Kidney glomerular epithelial cell (primary cell): ENCODE measurements at regions not wholly inside any gene's neighbourhood (a gene's known extent, or its start where the extent isn't known, plus 50 kb on each side); places are given as distances from the start of the nearest gene placed in this dataset.

Experiments
- DNase-seq: peaks from one replicate; lab custom pipeline; 2025; lab: John Stamatoyannopoulos, UW

DNA sequence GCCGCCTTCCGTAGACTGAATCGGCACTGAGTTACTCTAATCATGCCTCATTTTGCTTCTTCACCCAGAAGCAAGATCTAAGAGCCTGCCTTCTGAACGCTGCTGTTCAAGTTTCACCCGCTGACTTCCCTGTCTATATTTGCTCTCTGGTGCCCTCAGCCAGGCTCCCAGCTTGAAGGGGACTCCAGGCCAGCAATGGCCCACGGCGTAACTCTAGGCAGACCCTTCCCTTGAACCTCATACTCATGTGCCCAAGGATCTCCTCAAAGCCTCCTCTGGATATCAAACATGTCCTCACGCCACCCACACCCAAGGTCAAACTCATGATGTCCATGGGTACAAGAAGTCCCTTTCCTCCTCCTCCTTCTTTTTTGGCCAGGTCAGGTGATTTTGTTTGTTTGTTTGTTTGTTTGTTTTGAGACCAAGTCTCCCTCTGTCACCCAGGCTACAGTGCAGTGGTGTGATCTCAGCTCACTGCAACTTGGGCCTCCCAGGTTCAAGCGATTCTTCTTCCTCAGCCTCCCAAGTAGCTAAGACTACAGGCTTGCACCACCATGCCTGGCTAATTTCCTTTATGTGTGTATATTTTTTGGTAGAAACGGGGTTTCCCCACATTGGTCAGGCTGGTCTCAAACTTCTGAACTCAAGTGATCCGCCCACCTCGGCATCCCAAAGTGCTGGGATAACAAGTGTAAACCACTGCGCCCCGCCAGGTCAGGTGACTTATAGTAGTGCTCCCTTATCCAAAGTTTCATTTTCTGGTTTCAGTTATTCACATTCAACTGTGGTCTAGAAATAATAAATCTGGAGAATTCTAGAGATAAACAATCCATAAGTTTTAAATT is 239.0 kb downstream of the SYK start:
- DNase-seq, result no peak

DNA sequence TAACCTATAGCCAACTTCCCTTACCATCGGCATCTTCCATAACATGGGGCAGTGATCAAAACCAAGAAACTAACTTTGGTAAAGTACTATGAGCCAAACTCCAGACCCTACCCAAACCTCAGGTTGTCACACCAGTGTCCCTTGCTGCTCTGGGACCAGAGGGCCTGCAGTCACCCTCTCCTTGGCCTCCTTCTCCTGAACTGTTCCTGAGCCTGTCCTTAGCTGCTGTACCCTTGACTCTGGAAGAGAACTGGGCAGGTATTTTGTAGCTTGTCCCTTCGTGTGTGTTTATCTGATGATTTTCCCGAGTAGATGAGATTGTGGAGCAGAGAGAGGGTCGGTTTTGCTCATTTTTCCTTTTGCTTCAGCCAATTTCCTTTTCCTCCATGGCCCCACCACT is 240.4 kb downstream of the SYK start:
- no peak for DNase-seq

DNA sequence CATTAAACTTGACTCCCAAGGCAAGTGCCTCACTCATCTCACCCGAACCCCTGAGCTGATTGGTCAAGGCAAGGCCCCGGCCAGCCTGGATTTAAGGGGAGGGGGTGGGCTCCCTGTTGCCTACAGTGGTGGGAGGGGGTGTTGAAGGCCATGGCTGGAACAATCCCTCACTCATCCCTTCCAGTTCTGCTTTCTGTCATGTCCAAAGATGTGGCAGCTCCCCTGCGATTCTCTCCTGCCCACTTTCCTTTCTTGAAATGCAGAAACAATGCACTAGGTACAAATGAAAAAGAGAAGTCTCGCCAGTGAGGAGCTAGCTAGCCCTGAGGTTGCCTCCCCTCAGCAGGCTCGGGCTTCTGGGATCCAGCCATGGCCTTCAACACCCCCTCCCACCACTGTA is 240.9 kb downstream of the SYK start:
- DNase-seq, result no peak

DNA sequence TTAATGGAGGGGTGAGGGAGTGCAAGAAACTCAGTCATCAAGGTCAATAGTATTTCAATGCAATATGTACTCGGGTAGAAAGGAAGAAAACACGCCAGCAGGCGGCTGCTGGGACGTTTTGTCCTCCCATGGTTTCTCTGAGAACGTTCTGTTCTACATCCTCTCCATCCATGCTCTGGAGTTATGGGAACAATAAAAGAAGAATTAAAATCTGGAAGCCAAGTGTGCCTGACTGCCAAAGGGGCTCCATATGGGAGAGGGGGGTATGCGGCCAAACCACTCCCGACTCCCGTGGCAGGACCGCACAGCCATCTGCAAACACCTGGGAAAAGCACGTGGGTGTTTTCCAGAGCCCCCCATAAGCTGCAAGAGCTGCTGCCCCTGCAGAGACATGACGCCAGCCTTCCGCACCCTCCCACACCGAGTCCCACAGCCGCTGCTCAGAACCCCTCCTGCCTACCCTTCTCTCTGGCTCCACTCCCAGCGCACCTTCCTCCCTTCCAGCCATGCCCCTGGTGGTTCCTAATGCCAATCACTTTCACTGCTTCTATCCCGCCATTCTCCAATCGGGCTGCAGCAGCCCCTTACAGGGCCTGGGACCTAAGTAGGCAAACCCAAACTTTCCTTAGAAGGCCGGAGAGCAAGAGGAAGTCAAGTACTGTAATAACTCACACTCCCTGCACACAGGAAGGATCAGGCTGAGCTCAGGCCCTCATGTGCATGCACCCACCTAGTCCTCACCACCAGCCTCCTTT is 241.6 kb downstream of the SYK start:
- no peak for DNase-seq

DNA sequence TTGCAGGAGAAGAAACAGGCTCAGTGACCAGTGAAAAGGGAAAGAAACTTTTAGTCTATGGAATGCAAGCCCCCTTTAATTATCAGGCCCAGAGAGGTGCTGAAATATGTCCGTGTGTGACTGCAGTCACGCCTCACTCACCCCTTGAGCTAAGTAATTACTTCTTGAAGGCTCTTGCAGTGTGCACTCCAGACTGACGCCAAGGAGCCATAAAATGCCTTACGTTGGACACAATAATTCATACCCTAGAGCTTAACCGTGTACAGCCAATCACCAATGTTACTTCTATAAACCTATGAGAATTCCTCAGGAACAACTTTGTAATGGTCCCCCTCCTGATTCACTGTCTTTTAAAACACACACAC is 242.2 kb downstream of the SYK start:
- DNase-seq, result no peak

DNA sequence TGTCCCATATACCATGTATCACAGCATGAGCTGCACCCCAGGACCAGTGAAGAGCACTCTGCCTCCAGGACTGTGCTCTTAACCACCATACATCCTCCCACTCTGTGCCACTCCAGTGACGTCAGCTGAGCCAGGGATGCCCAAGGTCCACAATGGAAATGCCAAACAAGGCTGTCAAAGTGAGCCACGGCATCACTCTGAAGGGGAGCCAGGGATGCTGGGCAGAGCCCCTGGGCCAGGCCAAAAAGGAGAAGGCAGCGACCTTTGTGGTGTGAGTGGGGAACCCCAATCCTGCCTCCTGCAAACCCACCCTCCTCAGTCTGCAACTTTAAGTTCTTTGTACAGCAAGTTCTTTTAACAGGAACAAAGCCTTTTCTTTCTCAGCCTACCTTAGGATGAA is 242.7 kb downstream of the SYK start:
- DNase-seq, result no peak

DNA sequence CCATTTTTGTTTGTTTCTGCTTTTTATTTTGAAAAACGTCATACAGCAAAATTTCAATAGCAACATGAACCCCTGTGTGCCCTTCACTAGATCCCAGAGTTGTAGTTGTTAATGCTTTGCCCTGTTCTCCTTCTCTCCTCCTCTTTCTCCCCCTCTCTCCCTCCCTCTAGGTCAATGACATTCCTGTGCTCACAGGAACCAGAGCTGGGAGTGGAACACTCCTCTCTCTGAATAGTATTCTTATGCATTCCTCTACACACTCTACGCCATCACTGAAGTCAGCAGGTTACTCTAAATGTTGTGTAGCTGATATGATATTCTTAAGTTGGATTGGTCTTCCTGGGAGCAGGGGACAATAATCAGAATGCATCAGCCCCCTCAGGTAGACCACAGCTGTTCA is 243.4 kb downstream of the SYK start:
- peak; percentile 24 for DNase-seq

DNA sequence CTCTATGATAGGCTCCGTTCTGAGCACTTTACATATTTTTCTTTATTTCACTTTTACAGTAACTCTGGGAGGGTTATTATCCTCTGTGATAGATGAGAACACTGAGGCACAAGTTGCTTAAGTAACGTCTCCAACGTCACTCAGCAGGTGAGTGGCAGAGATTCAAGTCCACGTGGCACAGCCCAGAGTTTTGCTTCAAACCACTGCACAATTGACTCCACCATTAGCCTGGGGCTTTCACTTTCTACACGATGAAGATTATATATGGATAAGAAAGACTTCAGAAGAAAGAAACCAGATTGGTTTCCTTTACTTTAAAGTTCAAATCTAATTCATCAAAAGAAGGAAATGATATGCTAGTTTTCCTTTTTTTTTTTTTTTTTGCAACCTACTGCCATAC is 245.9 kb downstream of the SYK start:
- no peak for DNase-seq

DNA sequence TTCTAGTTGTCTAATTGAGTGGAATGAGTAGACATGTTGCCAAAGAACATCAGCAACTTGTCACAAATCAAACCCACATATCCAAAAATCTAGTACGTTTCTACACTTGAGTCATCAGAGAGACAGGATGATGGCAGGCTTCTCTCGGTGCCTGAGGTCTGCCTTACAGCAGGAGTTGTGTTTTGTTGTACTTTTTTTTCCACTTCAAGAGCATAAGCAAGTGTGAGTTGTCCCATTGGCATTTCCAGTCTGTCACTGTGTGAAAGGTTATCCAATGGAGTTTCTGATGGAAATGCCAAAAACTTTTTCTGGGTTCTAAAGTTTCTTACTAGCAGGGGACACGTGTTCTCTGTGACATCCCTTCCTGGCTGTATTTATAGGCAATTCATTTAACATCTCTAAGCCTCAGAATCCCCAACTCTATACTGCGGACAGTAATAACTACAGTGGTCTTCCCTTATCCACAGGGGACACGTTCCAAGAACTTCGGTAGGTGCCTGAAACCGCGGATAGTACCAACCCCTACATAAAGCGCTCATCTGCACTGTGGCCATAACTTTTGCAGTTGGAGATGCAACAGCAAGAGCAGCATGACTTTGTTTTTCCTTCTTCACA is 246.5 kb downstream of the SYK start:
- peak; percentile 57 for DNase-seq

DNA sequence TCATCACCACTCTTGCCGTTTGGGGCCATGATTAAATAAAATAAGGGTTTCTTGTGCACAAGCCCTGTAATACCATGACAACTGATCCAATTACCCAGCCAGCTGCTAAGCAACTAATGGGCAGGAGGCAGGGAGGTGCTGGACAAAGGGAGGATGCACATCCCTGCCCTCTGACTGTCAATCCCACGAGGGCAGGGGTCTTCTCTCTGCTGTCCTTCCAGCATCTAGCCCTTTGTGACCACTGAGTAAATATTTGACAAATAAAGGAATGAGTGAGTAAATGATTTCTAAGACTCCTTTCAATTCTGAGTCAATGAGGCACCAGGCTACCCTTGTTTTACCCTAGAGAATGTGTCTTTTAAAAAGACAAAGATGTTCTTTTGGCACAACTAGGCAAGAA is 247.1 kb downstream of the SYK start:
- peak; percentile 14 for DNase-seq

DNA sequence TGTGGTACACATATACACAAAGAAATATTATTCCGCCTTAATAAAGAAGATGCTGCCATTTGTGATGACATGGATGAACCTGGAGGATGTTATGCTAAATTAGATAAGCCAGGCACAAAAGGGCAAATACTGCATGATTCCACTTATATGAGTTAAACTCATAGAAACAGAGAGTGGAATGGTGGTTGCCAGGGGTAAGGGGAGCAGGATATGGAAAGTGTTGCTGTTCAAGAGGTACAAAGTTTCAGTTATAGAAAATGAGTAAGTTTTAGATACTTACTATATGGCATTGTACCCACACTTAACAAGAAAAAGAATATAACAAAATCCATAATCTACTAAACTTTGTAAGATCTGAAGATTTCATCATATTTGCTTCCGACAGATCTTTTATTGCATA is 252.2 kb downstream of the SYK start:
- DNase-seq, result no peak

DNA sequence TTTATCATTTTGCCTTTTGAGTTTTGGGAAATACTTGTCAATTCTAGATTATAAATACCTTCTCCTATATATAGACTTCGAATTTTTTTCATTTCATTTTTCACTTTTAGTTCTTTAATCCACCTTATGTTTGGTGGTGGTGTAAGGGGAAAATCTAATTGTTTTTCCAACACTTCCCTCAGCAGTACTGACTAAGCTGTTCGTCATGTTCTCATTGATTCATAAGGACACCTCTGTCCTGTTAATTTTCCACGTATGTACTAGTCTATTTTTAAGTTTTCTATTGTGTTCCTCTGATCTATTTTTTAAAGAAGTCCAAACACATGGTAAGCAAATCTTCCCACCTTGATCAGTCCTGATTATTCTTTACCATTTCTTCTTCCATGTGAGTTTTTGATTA is 254.2 kb downstream of the SYK start:
- no peak for DNase-seq

DNA sequence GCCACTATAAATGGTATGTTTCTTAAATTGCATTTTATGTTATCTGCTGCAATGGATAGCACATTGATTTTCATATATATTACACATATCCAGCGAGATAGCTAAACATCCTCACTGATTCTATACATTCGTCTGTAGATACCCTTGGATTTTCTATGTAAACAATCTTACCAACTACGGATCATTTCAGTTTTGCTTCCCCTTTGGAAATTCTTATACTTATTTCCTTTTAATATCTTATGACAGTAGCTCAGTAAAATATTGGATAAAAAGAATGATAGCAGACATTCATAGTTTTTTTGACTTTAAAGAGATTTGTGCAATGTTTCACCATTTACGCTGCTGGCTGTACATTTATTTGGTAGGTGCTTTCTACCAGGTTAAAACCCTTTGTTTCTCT is 254.9 kb downstream of the SYK start:
- no peak for DNase-seq

DNA sequence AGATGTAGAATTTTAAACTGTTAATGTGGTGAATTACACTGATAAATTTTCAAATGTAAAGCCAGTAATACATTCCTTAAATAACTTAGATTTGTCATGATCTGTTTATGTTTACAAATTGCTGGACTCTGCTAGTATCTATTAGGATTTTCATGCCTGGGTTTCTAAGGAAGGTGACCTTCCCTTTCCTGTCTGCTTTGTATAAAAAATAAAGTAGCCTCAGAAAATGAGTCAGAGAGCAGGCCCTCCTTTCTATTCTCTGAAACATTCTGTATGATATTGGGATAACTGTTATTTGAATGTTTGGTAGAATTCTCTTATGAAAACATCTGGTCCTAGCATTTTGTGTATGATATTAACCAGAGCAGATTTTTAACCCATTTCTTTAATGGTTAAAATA is 255.3 kb downstream of the SYK start:
- peak; percentile 44 for DNase-seq

DNA sequence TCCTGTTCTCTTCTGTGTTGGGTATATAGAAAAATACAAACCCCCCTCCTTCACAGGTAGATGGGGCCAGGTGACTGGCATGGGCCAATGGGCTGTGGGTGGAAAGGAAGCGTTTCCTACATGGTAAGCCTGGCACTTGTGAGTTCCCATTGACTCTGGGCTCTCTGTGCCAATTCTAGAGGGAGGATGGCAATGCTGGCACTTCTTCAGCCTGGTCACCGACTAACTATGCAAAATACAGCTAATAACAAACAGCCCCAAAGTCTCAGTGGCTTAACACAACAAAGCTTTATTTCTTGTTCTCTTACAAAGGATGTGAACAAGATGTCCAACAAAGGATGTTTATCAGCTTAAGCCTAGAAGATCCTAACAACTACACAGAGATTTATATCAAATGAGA is 258.1 kb downstream of the SYK start:
- DNase-seq, result no peak

DNA sequence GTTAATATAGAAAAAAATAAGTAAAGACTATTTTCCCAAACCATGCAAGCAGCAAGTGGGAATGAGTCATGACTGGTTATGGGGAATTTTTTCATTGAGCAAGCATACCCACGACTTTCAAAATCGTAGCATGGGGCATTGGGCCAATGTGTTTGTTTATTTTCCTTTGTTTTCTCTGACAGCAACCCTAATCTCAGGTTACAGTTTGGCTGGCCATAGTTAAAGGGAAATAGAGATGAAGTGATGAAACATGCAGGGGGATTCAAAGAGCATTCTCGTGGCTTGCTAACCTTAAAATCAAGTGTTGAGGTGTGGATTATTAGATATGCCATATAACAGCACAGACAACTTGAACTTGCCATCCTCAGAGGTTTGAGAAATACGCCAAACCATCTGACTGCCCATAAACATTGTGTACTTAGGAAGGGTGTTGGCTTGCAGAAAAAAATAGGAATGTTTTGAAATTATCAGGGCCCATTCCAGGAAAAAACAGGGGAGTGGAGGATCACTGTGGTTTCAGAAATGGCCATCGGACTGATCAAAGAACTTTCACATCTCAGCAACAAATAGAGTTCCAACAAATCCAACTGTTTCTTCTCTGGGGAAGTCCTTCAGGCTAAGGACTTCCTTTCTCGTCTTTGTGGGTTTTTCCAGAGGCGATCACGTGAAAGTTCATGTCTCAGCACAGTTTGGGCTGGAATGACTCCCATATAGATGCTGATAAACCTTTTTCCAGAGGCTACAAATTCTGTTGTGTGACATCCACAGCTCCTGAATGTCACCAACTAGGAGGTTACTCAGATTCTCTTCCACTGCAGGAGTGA is 259.1 kb downstream of the SYK start:
- peak; percentile 97 for DNase-seq

DNA sequence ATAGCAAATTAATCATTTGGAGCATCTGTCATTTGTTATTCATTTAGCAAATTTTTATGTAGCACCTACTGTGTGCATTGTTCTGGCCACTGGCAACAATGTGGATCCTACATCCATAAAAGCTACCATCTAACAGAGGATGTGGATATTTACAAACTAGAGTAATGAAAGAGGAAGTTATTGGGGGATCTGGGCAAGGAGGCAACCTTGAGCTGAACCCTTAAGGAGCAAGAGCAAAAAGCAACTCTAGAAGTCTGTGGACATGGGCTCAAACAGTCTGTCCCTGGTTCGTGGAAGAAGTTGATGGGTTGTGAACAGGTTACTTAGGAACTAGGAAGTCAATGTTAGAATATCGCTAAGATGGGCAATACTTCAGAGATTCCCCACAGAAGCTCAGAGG is 259.9 kb downstream of the SYK start:
- no peak for DNase-seq

DNA sequence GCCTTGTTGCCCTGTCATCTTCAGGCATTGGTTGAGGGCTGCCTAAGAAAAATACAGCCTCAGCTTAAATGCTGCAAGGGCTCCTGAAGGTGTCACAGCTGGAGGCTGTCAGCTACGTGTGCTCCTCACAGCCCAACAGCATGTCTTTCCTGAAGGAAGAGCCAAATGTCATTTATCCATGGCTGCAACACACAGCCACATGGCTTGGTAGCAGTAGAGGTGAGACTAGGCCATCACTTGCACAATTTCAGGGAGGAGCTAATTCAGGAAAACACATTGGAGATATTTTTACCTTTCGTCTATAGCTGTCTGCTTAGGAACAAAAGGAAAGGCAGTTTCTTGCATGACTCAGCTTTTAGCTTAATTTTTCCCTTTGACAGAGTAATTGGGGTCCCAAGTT is 260.7 kb downstream of the SYK start:
- DNase-seq, result no peak

DNA sequence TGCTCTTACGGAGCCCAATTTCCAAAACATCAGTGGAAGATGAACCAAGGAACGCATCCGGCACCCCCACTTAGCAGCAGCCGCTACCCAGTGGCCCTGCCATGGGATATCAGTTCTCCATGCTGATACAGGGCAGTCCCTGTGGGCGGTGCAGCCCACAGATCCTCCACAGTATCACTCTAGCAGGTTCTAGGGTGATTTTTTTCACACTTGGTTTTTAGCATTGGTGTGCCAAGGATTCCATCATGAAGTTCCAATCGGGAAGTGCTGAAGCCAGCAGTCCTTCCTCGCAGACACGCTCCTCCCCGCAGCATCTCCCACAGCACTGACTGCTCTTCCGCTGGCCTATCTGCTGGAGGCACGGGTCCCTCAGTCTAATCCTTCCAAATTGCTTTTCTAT is 261.9 kb downstream of the SYK start:
- no peak for DNase-seq

DNA sequence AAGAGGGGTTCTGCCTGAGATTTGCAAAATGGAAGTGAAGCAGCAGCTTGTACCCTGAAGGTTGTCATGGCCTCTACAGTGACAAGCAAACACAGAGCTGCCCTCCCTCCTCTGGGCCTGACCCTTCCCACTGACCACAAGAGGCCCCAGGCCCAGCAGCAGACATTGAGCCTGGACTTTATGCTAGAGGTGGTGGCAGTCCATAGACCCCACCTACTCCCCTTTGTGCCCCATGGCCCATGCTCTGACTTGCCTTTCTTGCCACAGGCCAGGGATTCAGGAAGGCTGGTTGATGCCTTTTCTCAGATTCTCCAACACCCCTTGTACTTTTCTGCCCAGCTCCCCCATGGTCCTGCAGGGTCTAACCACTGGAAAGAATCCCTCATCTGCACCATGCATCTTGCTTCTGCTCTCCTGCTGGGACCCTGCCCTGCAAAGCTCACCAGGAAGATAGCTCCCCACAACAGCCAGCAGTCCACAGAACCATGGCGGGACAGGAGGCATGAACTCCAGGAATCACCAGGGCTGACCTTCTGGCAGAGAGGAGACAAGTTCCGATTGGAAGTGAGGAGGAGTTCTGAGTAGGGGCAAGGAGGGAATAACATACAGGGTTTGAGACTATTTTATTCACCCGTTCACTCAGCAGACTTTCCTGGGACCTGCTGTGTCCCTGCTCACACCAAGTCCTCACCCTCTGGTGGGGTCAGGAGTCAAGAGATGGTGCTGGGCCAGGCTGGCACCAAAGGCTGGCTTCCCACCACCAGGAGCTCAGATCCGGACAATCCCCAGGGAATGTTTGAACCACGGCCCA is 263.8 kb downstream of the SYK start:
- DNase-seq, result no peak

DNA sequence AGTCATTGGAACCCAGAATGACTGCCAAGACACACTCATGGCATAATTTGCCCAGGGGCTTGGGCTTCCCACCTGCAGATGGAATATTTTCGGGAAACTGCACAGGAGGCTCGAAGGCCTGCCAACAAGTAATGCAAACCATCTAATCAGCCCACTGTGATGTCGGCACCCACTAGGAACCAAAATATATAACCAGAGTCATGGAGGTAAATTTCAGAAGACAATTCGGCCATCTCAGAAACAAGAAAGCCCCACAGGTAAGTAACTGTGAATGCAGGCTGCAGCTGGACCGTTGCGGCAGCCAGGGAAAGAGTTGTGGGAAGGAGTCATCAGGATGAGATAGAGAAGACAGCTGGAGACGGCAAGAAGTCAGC is 264.4 kb downstream of the SYK start:
- DNase-seq, result no peak

DNA sequence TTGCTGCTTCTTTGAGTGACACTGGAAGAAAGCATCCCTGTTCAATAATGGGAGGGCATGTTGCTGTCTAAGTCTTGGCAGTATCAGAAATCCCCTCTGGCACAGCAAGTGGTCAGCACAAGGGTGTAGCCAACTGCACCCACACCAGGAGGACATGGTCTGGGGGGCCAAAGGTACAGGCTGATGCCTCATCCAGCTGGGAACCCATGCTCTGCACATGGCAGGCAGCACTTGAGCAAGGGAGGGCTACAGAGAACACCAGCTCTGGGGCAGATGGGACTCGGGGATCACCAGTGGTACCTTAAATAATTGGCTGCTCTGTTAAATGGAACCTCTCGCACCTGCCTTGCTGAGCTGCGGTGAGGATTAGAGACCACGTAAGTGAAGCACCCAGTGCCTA is 265.2 kb downstream of the SYK start:
- DNase-seq, result no peak
